Smooth muscle cell (in vitro differentiated cells): ENCODE measurements at regions not wholly inside any gene's neighbourhood (a gene's known extent, or its start where the extent isn't known, plus 50 kb on each side); places are given as distances from the start of the nearest gene placed in this dataset.

ENCODE experiments used
- DNase-seq: peaks from one replicate; lab custom pipeline; 2025; ENCODE audit not compliant: unreplicated experiment; lab: John Stamatoyannopoulos, UW
- H2AFZ ChIP-seq: fragments of 200-600 bp; sonication (generic); 2 replicates; pipeline ENCODE4 v1.6.0; 2016; ENCODE audit warnings: antibody characterized with exemption, low read depth, mild to moderate bottlenecking
- H3F3A ChIP-seq: fragments of 200-600 bp; sonication (generic); 2 replicates; pipeline ENCODE4 v1.6.0; 2017; ENCODE audit warnings: antibody characterized with exemption, low read depth
- H3K27ac ChIP-seq: fragments of 200-600 bp; sonication (generic); 2 replicates; pipeline ENCODE4 v1.5.1; 2016; ENCODE audit warnings: low read depth, mild to moderate bottlenecking
- H3K27me3 ChIP-seq: fragments of 200-600 bp; sonication (generic); 2 replicates; pipeline ENCODE4 v1.6.1; 2016; ENCODE audit warnings: low read depth, mild to moderate bottlenecking
- H3K36me3 ChIP-seq: fragments of 200-600 bp; sonication (generic); 2 replicates; pipeline ENCODE4 v1.5.1; 2016; ENCODE audit warnings: low read depth
- H3K4me1 ChIP-seq: fragments of 200-600 bp; sonication (generic); 2 replicates; pipeline ENCODE4 v1.5.1; 2016; ENCODE audit warnings: low read depth
- H3K4me2 ChIP-seq: fragments of 200-600 bp; sonication (generic); 2 replicates; pipeline ENCODE4 v1.6.0; 2016; ENCODE audit warnings: mild to moderate bottlenecking
- H3K4me3 ChIP-seq: fragments of 200-600 bp; sonication (generic); 2 replicates; pipeline ENCODE4 v1.5.1; 2016; ENCODE audit warnings: mild to moderate bottlenecking
- H3K79me2 ChIP-seq: fragments of 200-600 bp; sonication (generic); 2 replicates; pipeline ENCODE4 v1.6.0; 2016; ENCODE audit warnings: low read depth, mild to moderate bottlenecking
- H3K9ac ChIP-seq: fragments of 200-600 bp; sonication (generic); 2 replicates; pipeline ENCODE4 v1.6.0; 2016; ENCODE audit warnings: low read depth
- H3K9me3 ChIP-seq: fragments of 200-600 bp; sonication (generic); replicated peaks from 2 replicates; pipeline ENCODE4 v1.5.1; 2016; ENCODE audit warnings: low read depth
- H4K20me1 ChIP-seq: fragments of 200-600 bp; sonication (generic); 2 replicates; pipeline ENCODE4 v1.6.0; 2016; ENCODE audit warnings: low read depth
- CTCF ChIP-seq: fragments of 200-600 bp; sonication (generic); IDR thresholded peaks from 2 replicates; pipeline ENCODE4 v1.5.1; 2017; ENCODE audit warnings: borderline replicate concordance, mild to moderate bottlenecking, antibody characterized with exemption; ENCODE audit not compliant: insufficient read depth, poor library complexity, severe bottlenecking
- WGBS: methylation state at CpG from one replicate; pipeline ENCODE4 v1.1.7; 2016; ENCODE audit warnings: low lambda C conversion rate; 5-methylcytosine and 5-hydroxymethylcytosine counted together

- Histone ChIP-seq H3K79me2 (no peaks in the 10 kb centered on the region), H4K20me1 (no peaks in the 10 kb centered on the region), H2AFZ (no peak overlapping the region), H3K9me3 (no peaks in the 10 kb centered on the region), H3K36me3 (no peaks in the 10 kb centered on the region), H3K4me3 (no peak overlapping the region), H3K27me3 (no peaks in the 10 kb centered on the region), H3K4me1 (peaks cover 9% of the 10 kb centered on the region), H3K27ac (no peak overlapping the region), H3F3A (no peaks in the 10 kb centered on the region), H3K9ac (no peak overlapping the region), H3K4me2 (no peak overlapping the region)
- TF ChIP-seq CTCF: no peak
- no peak for DNase-seq
- WGBS: 75% methylated on average over 2 of the region's 2 CpGs
Observed at GRCh38 chr10:36765782-36766414, 359.5 kb upstream of the ANKRD30A start.

- Histone ChIP-seq H3K27ac (no peak overlapping the region), H2AFZ (peak overlapping the region; percentile 21), H3K4me3 (no peak overlapping the region), H3K4me2 (no peak overlapping the region), H3F3A (no peaks in the 10 kb centered on the region), H3K36me3 (no peaks in the 10 kb centered on the region), H3K4me1 (peaks cover 9% of the 10 kb centered on the region), H3K9ac (no peak overlapping the region), H3K27me3 (no peaks in the 10 kb centered on the region), H3K79me2 (no peaks in the 10 kb centered on the region), H4K20me1 (no peaks in the 10 kb centered on the region), H3K9me3 (no peaks in the 10 kb centered on the region)
- no peak for DNase-seq
- TF ChIP-seq CTCF: no peak
- 89% methylated on average over 4 of the region's 4 CpGs for WGBS
Observed at GRCh38 chr10:36764823-36765222, 360.6 kb upstream of the ANKRD30A start.

- no peak overlapping the region for H3K27ac ChIP-seq
- no peaks in the 10 kb centered on the region for H3K9me3 ChIP-seq
- no peak overlapping the region for H3K4me2 ChIP-seq
- 88% methylated on average over 1 of the region's 1 CpG for WGBS
- H3K36me3 ChIP-seq: no peaks in the 10 kb centered on the region
- DNase-seq: no peak
- no peaks in the 10 kb centered on the region for H3K27me3 ChIP-seq
- H2AFZ ChIP-seq: no peak overlapping the region
- no peaks in the 10 kb centered on the region for H3K4me1 ChIP-seq
- H3K9ac ChIP-seq: no peak overlapping the region
- no peaks in the 10 kb centered on the region for H4K20me1 ChIP-seq
- TF ChIP-seq CTCF: no peak
- H3F3A ChIP-seq: no peaks in the 10 kb centered on the region
- no peaks in the 10 kb centered on the region for H3K79me2 ChIP-seq
- H3K4me3 ChIP-seq: no peak overlapping the region
Observed at GRCh38 chr10:36761121-36761520, 364.3 kb upstream of the ANKRD30A start.

GRCh38 chr10:36759141-36759805 is 366.1 kb upstream of the ANKRD30A start:
- 56% methylated on average over 3 of the region's 3 CpGs for WGBS
- H3K4me2 ChIP-seq: peak overlapping the region; percentile 28
- H2AFZ ChIP-seq: no peak overlapping the region
- no peak overlapping the region for H3K9ac ChIP-seq
- H3K4me3 ChIP-seq: no peak overlapping the region
- H3K79me2 ChIP-seq: no peaks in the 10 kb centered on the region
- TF ChIP-seq CTCF: no peak
- H3K4me1 ChIP-seq: no peaks in the 10 kb centered on the region
- H3F3A ChIP-seq: no peaks in the 10 kb centered on the region
- no peaks in the 10 kb centered on the region for H4K20me1 ChIP-seq
- DNase-seq: no peak
- no peaks in the 10 kb centered on the region for H3K36me3 ChIP-seq
- H3K27me3 ChIP-seq: no peaks in the 10 kb centered on the region
- peak overlapping the region; percentile 56 for H3K27ac ChIP-seq
- no peaks in the 10 kb centered on the region for H3K9me3 ChIP-seq
